Prostate gland (tissue), 2 donors: ENCODE measurements at regions not wholly inside any gene's neighbourhood (a gene's known extent, or its start where the extent isn't known, plus 50 kb on each side); places are given as distances from the start of the nearest gene placed in this dataset.
"Not testable (repeated sequence)": the region's sequence is repeated elsewhere in the genome, so short reads cannot be mapped to it uniquely, and the experiment has no call there.

Source experiments
- DNase-seq: peaks from one replicate; pipeline ENCODE4 v3.0.0-alpha.2; 2019; ENCODE audit warnings: low spot score
- H3K27ac ChIP-seq, 2 donors: fragments of 200-600 bp; sonication (generic); 2 replicates each; pipeline ENCODE4 v1.5.1; 2017 to 2019
- H3K27me3 ChIP-seq: fragments of 200-600 bp; sonication (generic); replicated peaks from 2 replicates; pipeline ENCODE4 v1.5.1; 2019; ENCODE audit not compliant: insufficient read depth
- H3K36me3 ChIP-seq, 2 donors: fragments of 200-600 bp; sonication (generic); 1 replicate in 1 of 2; 2 replicates in 1 of 2; pipeline versions ENCODE4 v1.5.1 to v1.8.1; 2017 to 2019
- H3K4me1 ChIP-seq: fragments of 200-600 bp; sonication (generic); replicated peaks from 2 replicates; pipeline ENCODE4 v1.5.1; 2019
- H3K4me3 ChIP-seq, 2 donors: fragments of 200-600 bp; sonication (generic); 2 replicates each; pipeline ENCODE4 v1.5.1; 2017 to 2019
- H3K9me3 ChIP-seq: fragments of 200-600 bp; sonication (generic); 2 replicates; pipeline ENCODE4 v1.5.1; 2017
- POLR2A ChIP-seq: fragments of 450-650 bp; IDR thresholded peaks from one replicate; pipeline ENCODE4 v1.6.1; 2016; ENCODE audit warnings: antibody characterized with exemption, mild to moderate bottlenecking
- POLR2AphosphoS5 ChIP-seq: sonication (generic); formaldehyde crosslinking; IDR thresholded peaks from one replicate; pipeline ENCODE4 v1.6.1; 2017; ENCODE audit warnings: antibody characterized with exemption
- WGBS: methylation state at CpG from one replicate; pipeline ENCODE4 v1.1.5; 2018; 5-methylcytosine and 5-hydroxymethylcytosine counted together
- intact Hi-C: fragments of 100-400 bp; cut with DNase I; formaldehyde crosslinking; loops from one replicate; pipeline ENCODE4 v1.14.2; 2022
- TF ChIP-seq, protein P1 (sequence below), 4 experiments: fragments of 200-600 bp in 2 of 4; fragments of 450-650 bp in 2 of 4; sonication (generic) in 2 of 4; IDR thresholded peaks; 1 replicate in 3 of 4; 2 replicates in 1 of 4; pipeline ENCODE4 v1.5.1; 2016 to 2019; ENCODE audit warnings: antibody characterized with exemption in 4 of 4, mild to moderate bottlenecking in 2 of 4, moderate library complexity in 2 of 4

DNA sequence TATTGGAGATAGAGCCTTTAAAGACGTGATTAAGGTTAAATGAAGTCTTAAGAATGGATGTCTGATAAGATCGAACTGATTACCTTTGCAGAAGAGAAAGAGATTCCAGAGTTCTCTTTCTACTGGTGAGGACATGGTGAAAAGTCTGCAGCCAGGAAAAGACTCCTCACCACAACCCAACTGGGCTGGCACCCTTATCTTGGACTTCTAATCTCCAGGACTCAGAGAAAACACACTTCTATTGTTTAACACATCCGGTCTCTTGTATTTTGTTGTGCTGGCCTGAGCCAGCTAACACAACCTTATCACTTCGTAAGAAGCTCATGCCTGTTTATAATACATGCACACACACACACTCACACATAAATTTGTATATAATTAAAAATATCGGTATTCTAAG, 489.1 kb downstream of the PRDM9 start:
- Histone ChIP-seq H3K4me1 (no peaks in the 10 kb centered on the region), H3K27ac (no peak overlapping the region), H3K4me3 (no peak overlapping the region), H3K9me3 (no peaks in the 10 kb centered on the region), H3K36me3 (no peaks in the 10 kb centered on the region), H3K27me3 (no peaks in the 10 kb centered on the region)
- WGBS: 63% methylated on average over 5 of the region's 5 CpGs
- intact Hi-C loops: no loop called here
- DNase-seq: no peak
- no peak for TF ChIP-seq POLR2AphosphoS5
- TF ChIP-seq POLR2A: no peak
- TF ChIP-seq, protein P1, sequence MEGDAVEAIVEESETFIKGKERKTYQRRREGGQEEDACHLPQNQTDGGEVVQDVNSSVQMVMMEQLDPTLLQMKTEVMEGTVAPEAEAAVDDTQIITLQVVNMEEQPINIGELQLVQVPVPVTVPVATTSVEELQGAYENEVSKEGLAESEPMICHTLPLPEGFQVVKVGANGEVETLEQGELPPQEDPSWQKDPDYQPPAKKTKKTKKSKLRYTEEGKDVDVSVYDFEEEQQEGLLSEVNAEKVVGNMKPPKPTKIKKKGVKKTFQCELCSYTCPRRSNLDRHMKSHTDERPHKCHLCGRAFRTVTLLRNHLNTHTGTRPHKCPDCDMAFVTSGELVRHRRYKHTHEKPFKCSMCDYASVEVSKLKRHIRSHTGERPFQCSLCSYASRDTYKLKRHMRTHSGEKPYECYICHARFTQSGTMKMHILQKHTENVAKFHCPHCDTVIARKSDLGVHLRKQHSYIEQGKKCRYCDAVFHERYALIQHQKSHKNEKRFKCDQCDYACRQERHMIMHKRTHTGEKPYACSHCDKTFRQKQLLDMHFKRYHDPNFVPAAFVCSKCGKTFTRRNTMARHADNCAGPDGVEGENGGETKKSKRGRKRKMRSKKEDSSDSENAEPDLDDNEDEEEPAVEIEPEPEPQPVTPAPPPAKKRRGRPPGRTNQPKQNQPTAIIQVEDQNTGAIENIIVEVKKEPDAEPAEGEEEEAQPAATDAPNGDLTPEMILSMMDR (IDR thresholded peaks at IDR 0.05): no peak

DNA sequence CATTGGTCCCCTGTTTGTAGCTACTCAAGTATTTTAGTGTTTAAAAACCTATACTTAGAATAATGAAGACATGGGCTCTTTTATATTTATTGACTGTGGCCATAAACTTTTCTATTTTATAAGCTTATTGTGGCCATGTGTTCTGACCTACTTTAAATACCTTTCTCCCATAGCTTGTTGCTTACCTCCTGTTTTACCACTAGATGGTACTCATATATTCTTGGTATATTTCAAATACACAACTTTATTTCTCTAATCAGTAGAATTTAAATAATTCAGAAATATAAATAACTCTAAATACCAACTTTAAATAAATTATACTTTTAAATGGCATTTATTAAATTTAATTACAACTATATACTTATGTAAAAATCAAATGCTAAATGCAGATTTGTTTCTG, 498.0 kb downstream of the PRDM9 start:
- H3K4me3 ChIP-seq: no peak overlapping the region
- H3K27me3 ChIP-seq: no peaks in the 10 kb centered on the region
- H3K9me3 ChIP-seq: no peaks in the 10 kb centered on the region
- no peaks in the 10 kb centered on the region for H3K36me3 ChIP-seq
- intact Hi-C loops: no loop called here
- no peak for DNase-seq
- TF ChIP-seq POLR2AphosphoS5 (no peak), POLR2A (no peak)
- TF ChIP-seq, protein P1 (IDR thresholded peaks at IDR 0.05): peak in 1 of 4 experiments; percentile 24
- H3K27ac ChIP-seq: no peak overlapping the region
- H3K4me1 ChIP-seq: no peaks in the 10 kb centered on the region

DNA sequence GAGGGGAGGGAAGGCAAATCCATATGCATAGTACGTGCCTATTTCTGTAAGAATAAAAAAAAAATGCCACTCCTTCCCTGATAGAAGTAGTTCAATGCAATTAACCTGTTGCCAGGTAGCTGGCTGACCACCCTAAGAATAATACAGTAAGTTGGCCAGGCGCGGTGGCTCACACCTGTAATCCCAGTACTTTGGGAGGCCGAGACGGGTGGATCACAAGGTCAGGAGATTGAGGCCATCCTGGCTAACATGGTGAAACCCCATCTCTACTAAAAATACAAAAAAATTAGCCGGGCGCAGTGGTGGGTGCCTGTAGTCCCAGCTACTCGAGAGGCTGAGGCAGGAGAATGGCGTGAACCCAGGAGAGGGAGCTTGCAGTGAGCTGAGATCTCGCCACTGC, 510.3 kb downstream of the PRDM9 start:
- H3K27ac ChIP-seq, intact Hi-C loops, H3K9me3 ChIP-seq, H3K27me3 ChIP-seq, H3K36me3 ChIP-seq, H3K4me3 ChIP-seq, H3K4me1 ChIP-seq, DNase-seq: not testable (repeated sequence)
- WGBS: 92% methylated on average over 10 of the region's 10 CpGs

DNA sequence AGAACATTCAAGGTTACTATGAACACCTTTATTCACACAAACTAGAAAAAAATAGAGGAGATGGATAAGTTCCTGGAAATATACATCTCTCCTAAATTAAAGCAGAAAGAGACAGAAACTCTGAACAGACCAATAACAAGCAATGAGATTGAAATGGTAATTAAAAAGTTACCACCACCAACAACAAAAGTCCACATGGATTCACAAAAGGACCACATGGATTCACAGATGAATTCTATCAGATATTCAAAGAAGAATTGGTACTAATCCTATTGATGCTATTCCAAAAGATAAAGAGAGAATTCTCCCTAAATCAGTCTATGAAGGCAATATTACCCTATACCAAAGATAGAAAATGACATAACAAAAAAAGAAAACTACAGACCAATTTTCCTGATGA, 518.9 kb downstream of the PRDM9 start:
- no peak for TF ChIP-seq POLR2AphosphoS5
- TF ChIP-seq POLR2A: no peak
- TF ChIP-seq, protein P1 (IDR thresholded peaks at IDR 0.05): no peak
- H3K27ac ChIP-seq: no peak overlapping the region
- no peaks in the 10 kb centered on the region for H3K36me3 ChIP-seq
- no peaks in the 10 kb centered on the region for H3K27me3 ChIP-seq
- DNase-seq: no peak
- H3K9me3 ChIP-seq: no peaks in the 10 kb centered on the region
- H3K4me1 ChIP-seq: no peaks in the 10 kb centered on the region
- intact Hi-C loops: no loop called here
- H3K4me3 ChIP-seq: no peak overlapping the region

DNA sequence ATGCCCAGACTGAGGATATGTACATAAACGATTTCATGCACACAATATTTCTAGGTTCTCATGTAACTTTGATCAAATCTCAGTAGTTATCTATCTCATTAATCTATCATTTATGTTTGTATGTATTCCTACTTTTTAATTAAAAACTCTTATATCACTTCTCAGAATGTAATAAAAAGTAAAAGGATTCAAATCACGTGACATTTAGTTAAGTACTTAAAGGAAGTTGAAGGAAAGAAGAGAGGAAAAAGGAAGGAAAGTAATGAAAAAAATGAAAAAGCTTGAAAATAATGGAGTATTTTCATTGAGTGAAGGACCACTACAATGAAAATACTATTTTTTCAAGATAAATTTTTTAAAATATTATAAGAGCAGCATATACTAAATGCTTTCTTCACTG, 535.3 kb downstream of the PRDM9 start:
- Histone ChIP-seq H3K27me3 (no peaks in the 10 kb centered on the region), H3K4me3 (no peak overlapping the region), H3K27ac (no peak overlapping the region), H3K4me1 (no peaks in the 10 kb centered on the region), H3K36me3 (no peaks in the 10 kb centered on the region), H3K9me3 (no peaks in the 10 kb centered on the region)
- DNase-seq: no peak
- no peak for TF ChIP-seq POLR2AphosphoS5
- TF ChIP-seq POLR2A: no peak
- TF ChIP-seq, protein P1 (IDR thresholded peaks at IDR 0.05): no peak
- 46% methylated on average over 2 of the region's 2 CpGs for WGBS
- intact Hi-C loops: no loop called here

DNA sequence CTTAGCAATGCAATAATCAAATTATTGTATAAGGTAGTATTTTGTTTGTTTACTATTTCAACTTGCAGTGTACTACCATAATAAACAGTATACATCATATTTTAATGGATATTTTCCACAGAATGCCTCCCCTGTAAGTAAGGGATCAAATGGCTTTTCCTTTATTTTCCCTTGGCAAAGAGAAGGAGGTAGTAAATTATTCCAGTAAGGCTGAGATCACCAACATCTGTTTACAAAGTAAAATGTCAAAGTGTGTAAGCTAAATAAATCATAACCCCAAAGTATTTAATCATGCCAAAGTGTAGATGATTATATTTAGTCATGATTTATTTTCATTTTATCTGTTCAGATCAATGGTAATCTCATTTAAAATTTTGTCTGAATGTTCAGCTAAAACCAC, 537.6 kb downstream of the PRDM9 start:
- TF ChIP-seq POLR2AphosphoS5 (no peak), POLR2A (no peak)
- TF ChIP-seq, protein P1 (IDR thresholded peaks at IDR 0.05): no peak
- intact Hi-C loops: no loop called here
- Histone ChIP-seq H3K27me3 (no peaks in the 10 kb centered on the region), H3K27ac (no peak overlapping the region), H3K4me1 (no peaks in the 10 kb centered on the region), H3K4me3 (no peak overlapping the region), H3K36me3 (no peaks in the 10 kb centered on the region), H3K9me3 (no peaks in the 10 kb centered on the region)
- DNase-seq: no peak
